K562 (cell line): ENCODE measurements at regions not wholly inside any gene's neighbourhood (a gene's known extent, or its start where the extent isn't known, plus 50 kb on each side); places are given as distances from the start of the nearest gene placed in this dataset.

ENCODE experiments used
- ATAC-seq: fragments of 200-7000 bp; cut with Tn5 transposase; 3 replicates; pipeline ENCODE4 v1.9.1; 2020; ENCODE audit warnings: moderate library complexity
- BruUV-seq: library from RNA; stranded (reverse); fragments of 400-500 nt; replicated peaks from 2 replicates; lab custom pipeline; 2021; lab: Mats Ljungman, UMichigan
- CTCF ChIA-PET: fragments of 300-600 bp; formaldehyde crosslinking; extraction: SDS; loops from one replicate; lab custom pipeline; 2021; ENCODE audit warnings: low intra/inter-chr PET ratio; lab: Yijun Ruan, JAX
- POLR2A ChIA-PET: fragments of 300-600, 350-650 bp; sonication (Branson Sonifier 250); formaldehyde crosslinking; extraction: SDS; loops from one replicate; lab custom pipeline; 2021; ENCODE audit warnings: antibody characterized with exemption, inconsistent platforms; lab: Yijun Ruan, JAX
- DNase-seq, 4 experiments: peaks; one replicate each; pipeline versions ENCODE4 v3.0.0 to v3.0.0-alpha.2; 2011 to 2018; ENCODE audit warnings: low spot score in 3 of 4, mixed read lengths in 3 of 4; ENCODE audit errors: extremely low read depth in 1 of 4
- FAIRE-seq: peaks from 2 replicates; lab custom pipeline; 2011; peaks lifted over from hg19 to GRCh38; lab: Jason Lieb, UNC
- H2AFZ ChIP-seq: 2 replicates; pipeline ENCODE4 v1.6.0; 2011; ENCODE audit warnings: low read depth, low read length, control low read depth, inconsistent platforms
- H3K27ac ChIP-seq: fragments of 200-600 bp; 3 replicates; pipeline ENCODE4 v1.8.0; 2011; ENCODE audit warnings: low read depth, mild to moderate bottlenecking, control low read depth, inconsistent platforms, low read length, moderate library complexity, mixed read lengths; ENCODE audit errors: extremely low read depth
- H3K27me3 ChIP-seq, 2 experiments: fragments of 300-600 bp in 1 of 2; 2 replicates in 1 of 2; 3 replicates in 1 of 2; pipeline versions ENCODE4 v1.6.0 to v1.8.0; 2011; ENCODE audit warnings: inconsistent platforms in 2 of 2, low read length in 2 of 2, mild to moderate bottlenecking in 1 of 2, mixed read lengths in 1 of 2, moderate library complexity in 1 of 2; ENCODE audit not compliant: control insufficient read depth in 2 of 2, insufficient read depth in 2 of 2
- H3K36me3 ChIP-seq: fragments of 300-600 bp; 3 replicates; pipeline ENCODE4 v1.8.0; 2011; ENCODE audit warnings: mild to moderate bottlenecking, low read length, inconsistent platforms; ENCODE audit not compliant: control insufficient read depth, insufficient read depth
- H3K4me1 ChIP-seq, 2 experiments: fragments of 200-600 bp in 1 of 2; replicated peaks in 1 of 2; 2 replicates in 1 of 2; 3 replicates in 1 of 2; pipeline versions ENCODE4 v1.5.1 to v1.8.0; 2011; ENCODE audit warnings: inconsistent platforms in 2 of 2, low read length in 2 of 2, mild to moderate bottlenecking in 1 of 2, mixed read lengths in 1 of 2, moderate library complexity in 1 of 2; ENCODE audit not compliant: control insufficient read depth in 2 of 2, insufficient read depth in 2 of 2
- H3K4me2 ChIP-seq: 2 replicates; pipeline ENCODE4 v1.6.1; 2011; ENCODE audit warnings: low read length, control low read depth, inconsistent platforms, mixed read lengths; ENCODE audit not compliant: insufficient read depth
- H3K4me3 ChIP-seq: fragments of 200-600 bp; sonication (generic), shearing (Covaris generic); 2 replicates; pipeline ENCODE4 v1.5.1; 2016; ENCODE audit warnings: control low read depth, inconsistent platforms
- H3K79me2 ChIP-seq: fragments of 200-600 bp; 3 replicates; pipeline ENCODE4 v1.8.0; 2011; ENCODE audit warnings: low read length, inconsistent platforms; ENCODE audit not compliant: control insufficient read depth, insufficient read depth
- H3K9ac ChIP-seq, 2 experiments: 2 replicates each; pipeline versions ENCODE4 v1.6.0 to v1.6.1; 2011; ENCODE audit warnings: low read depth in 2 of 2, low read length in 2 of 2, control low read depth in 1 of 2, inconsistent platforms in 1 of 2, mild to moderate bottlenecking in 1 of 2, mixed read lengths in 1 of 2; ENCODE audit not compliant: insufficient read depth in 1 of 2
- H3K9me1 ChIP-seq: one replicate; pipeline ENCODE4 v1.6.0; 2011; ENCODE audit warnings: inconsistent platforms, mild to moderate bottlenecking, low read length, moderate library complexity; ENCODE audit not compliant: control insufficient read depth, insufficient read depth
- H3K9me3 ChIP-seq: replicated peaks from 2 replicates; pipeline ENCODE4 v1.5.1; 2011; ENCODE audit warnings: low read depth, low read length, inconsistent platforms; ENCODE audit not compliant: control insufficient read depth, insufficient read depth
- H4K20me1 ChIP-seq: replicated peaks from 2 replicates; pipeline ENCODE4 v1.6.1; 2011; ENCODE audit warnings: low read length, inconsistent platforms, mixed read lengths; ENCODE audit not compliant: control insufficient read depth, insufficient read depth
- BRF1 ChIP-seq: IDR thresholded peaks from 3 replicates; pipeline ENCODE4 v1.6.1; 2011; ENCODE audit warnings: borderline replicate concordance, mild to moderate bottlenecking; ENCODE audit not compliant: insufficient read length; ENCODE audit errors: extremely low read depth
- GATA2 ChIP-seq: sonication (generic); formaldehyde crosslinking; IDR thresholded peaks from 2 replicates; pipeline ENCODE4 v1.4.0; 2020; ENCODE audit warnings: mild to moderate bottlenecking, missing genetic modification reagents
- MTF1 ChIP-seq: fragments of 250-450 bp; sonication (Bioruptor Pico); IDR thresholded peaks from 2 replicates; pipeline ENCODE4 v1.9.0; 2021; ENCODE audit warnings: moderate library complexity, mild to moderate bottlenecking, inconsistent platforms, borderline replicate concordance
- POLR2A ChIP-seq: fragments of 450-650 bp; conservative IDR thresholded peaks from 2 replicates; pipeline ENCODE4 v1.6.1; 2016
- RFX1 ChIP-seq: fragments of 450-650 bp; IDR thresholded peaks from 2 replicates; pipeline ENCODE4 v1.6.1; 2016; ENCODE audit warnings: mild to moderate bottlenecking, moderate library complexity
- TAF7 ChIP-seq: fragments of 450-650 bp; IDR thresholded peaks from 2 replicates; pipeline ENCODE4 v1.6.1; 2016; ENCODE audit warnings: missing genetic modification characterization, missing compliant biosample characterization
- THAP12 ChIP-seq: fragments of 250-450 bp; sonication (Bioruptor Pico); IDR thresholded peaks from 2 replicates; pipeline ENCODE4 v1.9.0; 2021; ENCODE audit warnings: mild to moderate bottlenecking, inconsistent platforms
- U2AF1 ChIP-seq: fragments of 200-400 bp; formaldehyde crosslinking; optimal IDR thresholded peaks from 2 replicates; pipeline ENCODE3; 2017; ENCODE audit warnings: mild to moderate bottlenecking, low read depth, low read length, moderate library complexity
- ZNF316 ChIP-seq: fragments of 450-650 bp; IDR thresholded peaks from 2 replicates; pipeline ENCODE4 v1.6.1; 2016
- ZNF318 ChIP-seq, 2 experiments: fragments of 450-650 bp; IDR thresholded peaks; 2 replicates each; pipeline ENCODE4 v1.6.1; 2016; ENCODE audit warnings: mild to moderate bottlenecking in 2 of 2, borderline replicate concordance in 1 of 2, low read depth in 1 of 2, moderate library complexity in 1 of 2
- ZNF347 ChIP-seq: fragments of 450-650 bp; formaldehyde crosslinking; IDR thresholded peaks from 2 replicates; pipeline ENCODE4 v1.4.0; 2020; ENCODE audit warnings: low read depth, mild to moderate bottlenecking, moderate library complexity
- ZNF354B ChIP-seq: fragments of 250-450 bp; sonication (Bioruptor Pico); IDR thresholded peaks from 2 replicates; pipeline ENCODE4 v1.4.0; 2020
- ZNF436 ChIP-seq: fragments of 250-450, 450-650 bp; sonication (Bioruptor Pico); formaldehyde crosslinking; IDR thresholded peaks from 2 replicates; pipeline ENCODE4 v1.7.0; 2020; ENCODE audit warnings: mild to moderate bottlenecking
- WGBS: fragments of 100-300 bp; shearing (Covaris generic); methylation state at CpG from one replicate; pipeline ENCODE4 v1.1.6; 2016; ENCODE audit warnings: low coverage, mixed read lengths; ENCODE audit not compliant: insufficient coverage; ENCODE audit errors: missing lambda C conversion rate; 5-methylcytosine and 5-hydroxymethylcytosine counted together
- in situ Hi-C: fragments of 300-500 bp; cut with MboI; formaldehyde crosslinking; loops from 4 replicates; pipeline ENCODE4 v1.15.0; 2018; ENCODE audit warnings: inconsistent platforms, mixed read lengths
- intact Hi-C: fragments of 100-400 bp; cut with micrococcal nuclease; formaldehyde crosslinking; loops from 2 replicates; pipeline ENCODE4 v1.14.2; 2022

DNA sequence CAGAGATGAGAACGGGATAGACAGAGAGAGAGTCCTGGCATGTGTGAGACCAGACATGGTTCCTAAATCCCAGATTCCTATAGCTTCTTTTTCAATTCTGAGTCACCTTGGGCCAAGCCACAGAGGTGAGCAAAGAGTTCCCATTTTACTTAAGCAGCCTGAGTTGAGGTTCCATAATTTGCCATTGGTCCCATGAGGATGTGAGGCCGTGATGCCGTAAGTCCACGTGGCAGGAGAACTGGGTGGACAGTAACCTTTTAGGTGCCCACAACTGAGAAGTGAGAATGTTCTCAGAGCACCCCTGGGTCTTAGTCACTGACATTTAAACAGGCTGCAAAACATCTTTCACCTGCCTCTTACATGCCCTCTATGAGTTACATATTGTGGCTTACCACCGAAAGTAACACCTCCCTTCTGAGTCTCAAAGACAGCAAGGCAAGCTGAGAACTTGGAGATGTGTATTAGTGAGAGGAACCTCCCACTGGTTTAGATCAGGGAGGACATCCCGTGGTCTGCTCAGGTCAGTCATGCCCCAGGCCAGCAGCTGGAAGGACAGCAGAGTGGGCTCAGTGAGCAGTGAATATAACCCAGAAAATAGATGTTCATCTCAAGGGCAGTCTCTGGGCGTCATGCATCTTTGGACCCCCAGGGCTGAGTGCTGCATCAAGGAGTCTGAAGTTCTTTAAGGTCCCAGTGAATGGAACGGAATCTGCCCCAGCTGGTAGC lies 127.9 kb upstream of the LGALSL start:
- Histone ChIP-seq H3K36me3 (no peaks in the 10 kb centered on the region), H3K9me3 (no peaks in the 10 kb centered on the region), H3K4me1 (no peaks in the 10 kb centered on the region), H3K27me3 (peaks cover 32 to 66% of the 10 kb centered on the region in 2 experiments), H4K20me1 (peaks cover 5% of the 10 kb centered on the region; the same call in 1 of the 2 replicates), H3K9me1 (no peaks in the 10 kb centered on the region), H3K79me2 (no peaks in the 10 kb centered on the region), H3K27ac (no peak overlapping the region), H3K9ac (no peak overlapping the region), H3K4me3 (no peak overlapping the region), H2AFZ (no peak overlapping the region), H3K4me2 (no peak overlapping the region)
- BruUV-seq: no TSS peak
- in situ Hi-C loops: loop anchor here (10.0 kb wide), 2 partner anchors 271 to 549 kb away; no protein-coding TSS in a partner anchor
- ATAC-seq: peak; percentile 27; the same call in 1 of the 3 replicates
- ChIA-PET CTCF (no interaction called here), POLR2A (interaction anchor here (0.6 to 1.0 kb wide), 2 partner anchors 13 to 17 kb away, joined by 3 to 4 read pairs; no protein-coding TSS in a partner anchor)
- 2% methylated on average over 8 of the region's 8 CpGs for WGBS
- FAIRE-seq: no peak
- no peak for DNase-seq
- intact Hi-C loops: no loop called here
- no peak for TF ChIP-seq ZNF316
- no peak for TF ChIP-seq GATA2 (CRISPR knock-in tag)
- no peak for TF ChIP-seq RFX1
- TF ChIP-seq TAF7 (tag): no peak
- TF ChIP-seq ZNF354B (CRISPR knock-in tag): no peak
- no peak for TF ChIP-seq POLR2A
- TF ChIP-seq U2AF1: no peak
- TF ChIP-seq ZNF318 (IDR thresholded peaks at IDR 0.05; ENCODE audit: borderline replicate concordance in 1 of 2, low read depth in 1 of 2): no peak
- no peak for TF ChIP-seq BRF1
- TF ChIP-seq THAP12 (CRISPR knock-in tag): no peak
- TF ChIP-seq ZNF436 (CRISPR knock-in tag): no peak
- no peak for TF ChIP-seq ZNF347 (CRISPR knock-in tag)
- no peak for TF ChIP-seq MTF1
